ENCODE measurements at regions not wholly inside any gene's neighbourhood (a gene's known extent, or its start where the extent isn't known, plus 50 kb on each side); places are given as distances from the start of the nearest gene placed in this dataset.

- DNase-seq (no peak), ATAC-seq (no peak)
- Histone ChIP-seq H3K4me1 (no peaks in the 10 kb centered on the region), H3K27ac (no peak overlapping the region), H3K4me3 (no peak overlapping the region), H3K27me3 (no peaks in the 10 kb centered on the region), H3K9me3 (no peaks in the 10 kb centered on the region), H3K36me3 (replicated peaks in 1 of 2; ENCODE audit: insufficient read depth in 1 of 2, low read depth in 2 of 2) (no peaks in the 10 kb centered on the region)
- no peak for TF ChIP-seq CTCF (IDR thresholded peaks at IDR 0.05)
- no peak for TF ChIP-seq POLR2A (IDR thresholded peaks at IDR 0.05)
- intact Hi-C loops (cut with DNase I) = no loop called here
- 50 to 54% methylated on average over 4 of the region's 4 CpGs for WGBS, 2 donors
These were observed 77.6 kb upstream of the SNTG2 start for GRCh38 chr2:873027-873426.

GRCh38 chr2:871926-872680 is 78.5 kb upstream of the SNTG2 start:
- DNase-seq (no peak), ATAC-seq (no peak)
- Histone ChIP-seq H3K4me1 (no peaks in the 10 kb centered on the region), H3K27me3 (no peaks in the 10 kb centered on the region), H3K9me3 (no peaks in the 10 kb centered on the region), H3K4me3 (no peak overlapping the region), H3K27ac (no peak overlapping the region), H3K36me3 (replicated peaks in 1 of 2; ENCODE audit: insufficient read depth in 1 of 2, low read depth in 2 of 2) (no peaks in the 10 kb centered on the region)
- 57 to 58% methylated on average over 19 of the region's 19 CpGs for WGBS, 2 donors
- intact Hi-C loops (cut with DNase I) = no loop called here
- TF ChIP-seq POLR2A (IDR thresholded peaks at IDR 0.05) = no peak
- TF ChIP-seq CTCF (IDR thresholded peaks at IDR 0.05) = no peak

- H3K27ac ChIP-seq = no peak overlapping the region
- H3K4me3 ChIP-seq = no peak overlapping the region
- no peak for TF ChIP-seq POLR2A (IDR thresholded peaks at IDR 0.05)
- no peak for TF ChIP-seq CTCF (IDR thresholded peaks at IDR 0.05)
- ATAC-seq = no peak
- no peaks in the 10 kb centered on the region for H3K27me3 ChIP-seq
- intact Hi-C loops (cut with DNase I) = no loop called here
- WGBS, 2 donors = 69 to 77% methylated on average over 18 to 24 of the region's 24 CpGs
- H3K9me3 ChIP-seq = no peaks in the 10 kb centered on the region
- no peak for DNase-seq
- H3K36me3 ChIP-seq (replicated peaks in 1 of 2; ENCODE audit: insufficient read depth in 1 of 2, low read depth in 2 of 2) = no peaks in the 10 kb centered on the region
- no peaks in the 10 kb centered on the region for H3K4me1 ChIP-seq
These were observed 79.4 kb upstream of the SNTG2 start for GRCh38 chr2:871175-871727.

- 59 to 61% methylated on average over 8 of the region's 8 CpGs for WGBS, 2 donors
- Histone ChIP-seq H3K9me3 (no peaks in the 10 kb centered on the region), H3K4me1 (no peaks in the 10 kb centered on the region), H3K27me3 (no peaks in the 10 kb centered on the region), H3K4me3 (no peak overlapping the region), H3K27ac (no peak overlapping the region), H3K36me3 (replicated peaks in 1 of 2; ENCODE audit: insufficient read depth in 1 of 2, low read depth in 2 of 2) (no peaks in the 10 kb centered on the region)
- no peak for DNase-seq
- ATAC-seq = no peak
- no peak for TF ChIP-seq CTCF (IDR thresholded peaks at IDR 0.05)
- intact Hi-C loops (cut with DNase I) = no loop called here
These were observed 80.2 kb upstream of the SNTG2 start for GRCh38 chr2:870426-870825.

GRCh38 chr2:869894-870293 is 80.8 kb upstream of the SNTG2 start:
- WGBS, 2 donors = 44 to 54% methylated on average over 1 of the region's 1 CpG
- intact Hi-C loops (cut with DNase I) = no loop called here
- no peaks in the 10 kb centered on the region for H3K4me1 ChIP-seq
- H3K36me3 ChIP-seq (replicated peaks in 1 of 2; ENCODE audit: insufficient read depth in 1 of 2, low read depth in 2 of 2) = no peaks in the 10 kb centered on the region
- TF ChIP-seq POLR2A (IDR thresholded peaks at IDR 0.05) (no peak), CTCF (IDR thresholded peaks at IDR 0.05) (no peak)
- H3K27me3 ChIP-seq = no peaks in the 10 kb centered on the region
- ATAC-seq = no peak
- H3K9me3 ChIP-seq = no peaks in the 10 kb centered on the region
- DNase-seq = no peak
- H3K4me3 ChIP-seq = no peak overlapping the region
- no peak overlapping the region for H3K27ac ChIP-seq
